ENCODE measurements at regions not wholly inside any gene's neighbourhood (a gene's known extent, or its start where the extent isn't known, plus 50 kb on each side); places are given as distances from the start of the nearest gene placed in this dataset.

GRCh38 chr12:75756111-75756510 lies 244.7 kb upstream of the KRR1 start (continued):
- TF ChIP-seq CSDC2 (CRISPR knock-in tag; IDR thresholded peaks at IDR 0.05) (no peak), TOX (CRISPR knock-in tag; IDR thresholded peaks at IDR 0.05; ENCODE audit: borderline replicate concordance) (no peak), ZC3H10 (CRISPR knock-in tag; IDR thresholded peaks at IDR 0.05) (no peak)

DNA sequence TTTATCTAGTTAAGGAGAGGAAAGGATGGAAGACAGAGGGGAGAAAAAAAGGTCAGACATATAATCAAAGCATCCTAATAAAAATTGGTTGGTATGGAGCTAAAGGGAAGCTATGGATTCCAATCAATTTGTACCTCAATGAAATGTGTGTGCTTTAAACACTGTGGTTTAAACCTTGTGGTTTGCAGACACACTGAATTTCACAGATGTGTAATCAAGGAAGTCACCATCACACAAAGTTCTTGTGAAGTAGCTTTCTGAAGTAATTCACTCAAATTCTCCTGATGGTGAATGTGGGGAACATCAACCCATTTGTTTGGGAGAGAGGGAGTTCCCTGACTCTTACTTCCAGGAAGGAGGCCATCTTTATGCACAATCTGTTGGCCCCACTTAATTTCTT lies 243.3 kb upstream of the KRR1 start:
- no peak for ATAC-seq
- TF ChIP-seq TSHZ2 (CRISPR knock-in tag; IDR thresholded peaks at IDR 0.05) (no peak), PATZ1 (CRISPR knock-in tag; IDR thresholded peaks at IDR 0.05; ENCODE audit: borderline replicate concordance) (no peak), TOX (CRISPR knock-in tag; IDR thresholded peaks at IDR 0.05; ENCODE audit: borderline replicate concordance) (no peak), ZFP3 (CRISPR knock-in tag; IDR thresholded peaks at IDR 0.05) (no peak), CSDC2 (CRISPR knock-in tag; IDR thresholded peaks at IDR 0.05) (no peak), ZFP30 (CRISPR knock-in tag; IDR thresholded peaks at IDR 0.05) (no peak), ZNF565 (CRISPR knock-in tag; conservative IDR thresholded peaks at IDR 0.05; ENCODE audit: low read depth) (no peak), ARNTL (CRISPR knock-in tag; IDR thresholded peaks at IDR 0.05; ENCODE audit: borderline replicate concordance, low read depth) (no peak), ISL1 (CRISPR knock-in tag; IDR thresholded peaks at IDR 0.05) (no peak), ZNF8 (CRISPR knock-in tag; IDR thresholded peaks at IDR 0.05) (no peak), TCF4 (CRISPR knock-in tag; IDR thresholded peaks at IDR 0.05; ENCODE audit: borderline replicate concordance) (no peak), SNAI2 (CRISPR knock-in tag; IDR thresholded peaks at IDR 0.05) (no peak), RARB (CRISPR knock-in tag; IDR thresholded peaks at IDR 0.05) (no peak)
- TF ChIP-seq, protein P1, sequence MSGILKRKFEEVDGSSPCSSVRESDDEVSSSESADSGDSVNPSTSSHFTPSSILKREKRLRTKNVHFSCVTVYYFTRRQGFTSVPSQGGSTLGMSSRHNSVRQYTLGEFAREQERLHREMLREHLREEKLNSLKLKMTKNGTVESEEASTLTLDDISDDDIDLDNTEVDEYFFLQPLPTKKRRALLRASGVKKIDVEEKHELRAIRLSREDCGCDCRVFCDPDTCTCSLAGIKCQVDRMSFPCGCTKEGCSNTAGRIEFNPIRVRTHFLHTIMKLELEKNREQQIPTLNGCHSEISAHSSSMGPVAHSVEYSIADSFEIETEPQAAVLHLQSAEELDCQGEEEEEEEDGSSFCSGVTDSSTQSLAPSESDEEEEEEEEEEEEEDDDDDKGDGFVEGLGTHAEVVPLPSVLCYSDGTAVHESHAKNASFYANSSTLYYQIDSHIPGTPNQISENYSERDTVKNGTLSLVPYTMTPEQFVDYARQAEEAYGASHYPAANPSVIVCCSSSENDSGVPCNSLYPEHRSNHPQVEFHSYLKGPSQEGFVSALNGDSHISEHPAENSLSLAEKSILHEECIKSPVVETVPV (CRISPR knock-in tag; IDR thresholded peaks at IDR 0.05) = no peak
- TF ChIP-seq, protein P2, sequence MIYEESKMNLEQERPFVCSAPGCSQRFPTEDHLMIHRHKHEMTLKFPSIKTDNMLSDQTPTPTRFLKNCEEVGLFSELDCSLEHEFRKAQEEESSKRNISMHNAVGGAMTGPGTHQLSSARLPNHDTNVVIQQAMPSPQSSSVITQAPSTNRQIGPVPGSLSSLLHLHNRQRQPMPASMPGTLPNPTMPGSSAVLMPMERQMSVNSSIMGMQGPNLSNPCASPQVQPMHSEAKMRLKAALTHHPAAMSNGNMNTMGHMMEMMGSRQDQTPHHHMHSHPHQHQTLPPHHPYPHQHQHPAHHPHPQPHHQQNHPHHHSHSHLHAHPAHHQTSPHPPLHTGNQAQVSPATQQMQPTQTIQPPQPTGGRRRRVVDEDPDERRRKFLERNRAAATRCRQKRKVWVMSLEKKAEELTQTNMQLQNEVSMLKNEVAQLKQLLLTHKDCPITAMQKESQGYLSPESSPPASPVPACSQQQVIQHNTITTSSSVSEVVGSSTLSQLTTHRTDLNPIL (CRISPR knock-in tag; IDR thresholded peaks at IDR 0.05; ENCODE audit: low read depth) = no peak

- ATAC-seq = no peak
- no peak for TF ChIP-seq TOX (CRISPR knock-in tag; IDR thresholded peaks at IDR 0.05; ENCODE audit: borderline replicate concordance)
- no peak for TF ChIP-seq TCF4 (CRISPR knock-in tag; IDR thresholded peaks at IDR 0.05; ENCODE audit: borderline replicate concordance)
- no peak for TF ChIP-seq ISL1 (CRISPR knock-in tag; IDR thresholded peaks at IDR 0.05)
- TF ChIP-seq ZC3H10 (CRISPR knock-in tag; IDR thresholded peaks at IDR 0.05) = no peak
- TF ChIP-seq PATZ1 (CRISPR knock-in tag; IDR thresholded peaks at IDR 0.05; ENCODE audit: borderline replicate concordance) = no peak
- TF ChIP-seq TSHZ2 (CRISPR knock-in tag; IDR thresholded peaks at IDR 0.05) = no peak
- no peak for TF ChIP-seq RARB (CRISPR knock-in tag; IDR thresholded peaks at IDR 0.05)
- TF ChIP-seq ZNF70 (CRISPR knock-in tag; IDR thresholded peaks at IDR 0.05) = no peak
- no peak for TF ChIP-seq ARNTL (CRISPR knock-in tag; IDR thresholded peaks at IDR 0.05; ENCODE audit: borderline replicate concordance, low read depth)
- TF ChIP-seq BACH2 (CRISPR knock-in tag; IDR thresholded peaks at IDR 0.05; ENCODE audit: borderline replicate concordance) = no peak
- TF ChIP-seq ZFP3 (CRISPR knock-in tag; IDR thresholded peaks at IDR 0.05) = no peak
- no peak for TF ChIP-seq GLIS3 (CRISPR knock-in tag; IDR thresholded peaks at IDR 0.05)
- TF ChIP-seq, protein P2 (CRISPR knock-in tag; IDR thresholded peaks at IDR 0.05; ENCODE audit: low read depth) = no peak
- TF ChIP-seq CSDC2 (CRISPR knock-in tag; IDR thresholded peaks at IDR 0.05) = no peak
- TF ChIP-seq, protein P1 (CRISPR knock-in tag; IDR thresholded peaks at IDR 0.05) = no peak
- no peak for TF ChIP-seq SNAI2 (CRISPR knock-in tag; IDR thresholded peaks at IDR 0.05)
These were observed 242.7 kb upstream of the KRR1 start for GRCh38 chr12:75754141-75754540.

All from SK-N-SH treated with all-trans-retinoic acid at 6 μM for 48 hours (cell line).